ENCODE measurements at regions not wholly inside any gene's neighbourhood (a gene's known extent, or its start where the extent isn't known, plus 50 kb on each side); places are given as distances from the start of the nearest gene placed in this dataset.

DNA sequence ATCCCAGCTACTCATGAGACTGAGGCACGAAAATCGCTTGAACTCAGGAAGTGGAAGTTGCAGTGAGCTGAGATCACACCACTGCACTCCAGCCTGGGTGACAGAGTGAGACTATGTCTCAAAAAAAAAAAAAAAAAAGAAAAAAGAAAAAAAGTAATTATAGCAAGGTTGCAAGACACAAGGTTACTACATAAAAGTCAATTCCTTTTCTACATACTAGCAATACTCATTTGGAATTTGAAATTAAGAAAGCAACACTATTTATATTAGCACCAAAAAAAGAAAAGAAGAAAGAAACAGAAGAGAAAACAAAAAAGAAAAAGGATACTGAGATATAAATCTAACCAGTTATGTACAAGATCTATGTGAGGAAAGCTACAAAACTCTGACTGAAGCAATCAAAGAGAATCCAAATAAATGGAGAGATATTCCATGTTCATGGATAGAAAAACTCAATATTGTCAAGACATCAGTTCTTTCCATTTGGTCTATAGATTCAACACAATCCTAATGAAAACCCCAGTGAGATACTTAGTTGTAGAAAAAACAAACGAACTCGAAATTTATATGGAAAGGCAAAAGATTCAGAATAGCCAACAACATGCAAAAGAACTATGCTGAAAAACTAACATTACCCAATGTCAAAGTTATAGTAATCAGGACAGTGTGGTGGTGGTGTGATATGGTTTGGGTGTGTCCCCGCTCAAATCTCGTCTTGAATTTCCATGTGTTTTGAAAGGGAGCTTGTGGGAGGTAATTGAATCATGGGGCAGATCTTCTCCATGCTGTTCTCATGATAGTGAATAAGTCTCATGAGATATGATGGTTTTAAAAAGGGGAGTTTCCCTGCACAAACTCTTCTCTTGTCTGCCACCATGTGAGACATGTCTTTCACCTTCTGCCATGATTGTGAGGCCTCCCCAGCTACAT, 73.3 kb downstream of the GPX5 start:
- TF ChIP-seq CTCF (IDR thresholded peaks at IDR 0.05; ENCODE audit: insufficient read depth, low read depth, low read length) (no peak), EZH2 (IDR thresholded peaks at IDR 0.05; ENCODE audit: insufficient read depth, low read length) (no peak)
